ENCODE measurements at regions not wholly inside any gene's neighbourhood (a gene's known extent, or its start where the extent isn't known, plus 50 kb on each side); places are given as distances from the start of the nearest gene placed in this dataset.

GRCh38 chr5:3002230-3002629 is 250.8 kb upstream of the IRX2 start:
- no peak for DNase-seq
- no peak for FAIRE-seq
- intact Hi-C loops (cut with DNase I), result no loop called here
- no peak overlapping the region for H3K9ac ChIP-seq (ENCODE audit: low read length in 3 of 3)
- no peaks in the 10 kb centered on the region for H3K36me3 ChIP-seq (ENCODE audit: control insufficient read depth in 2 of 3, insufficient read depth in 3 of 3, low read length in 3 of 3)
- H3K4me1 ChIP-seq (ENCODE audit: control insufficient read depth in 2 of 3, insufficient read depth in 2 of 3, low read depth in 1 of 3, low read length in 3 of 3), result no peaks in the 10 kb centered on the region
- H3K27me3 ChIP-seq (ENCODE audit: control insufficient read depth, insufficient read depth, low read length), result no peaks in the 10 kb centered on the region
- no peak overlapping the region for H3K27ac ChIP-seq (ENCODE audit: low read depth in 2 of 2, low read length in 2 of 2)
- TF ChIP-seq CTCF (IDR thresholded peaks at IDR 0.05; ENCODE audit: borderline replicate concordance, extremely low read depth, insufficient read depth), result no peak
- no peaks in the 10 kb centered on the region for H3K9me3 ChIP-seq (ENCODE audit: control insufficient read depth in 2 of 3, insufficient read depth in 1 of 3, low read length in 3 of 3)
- no peak overlapping the region for H3K4me3 ChIP-seq (ENCODE audit: low read length in 3 of 3)

- FAIRE-seq, result no peak
- intact Hi-C loops (cut with DNase I), result no loop called here
- no peak for TF ChIP-seq CTCF (IDR thresholded peaks at IDR 0.05; ENCODE audit: borderline replicate concordance, extremely low read depth, insufficient read depth)
- Histone ChIP-seq H3K4me1 (ENCODE audit: control insufficient read depth in 2 of 3, insufficient read depth in 2 of 3, low read depth in 1 of 3, low read length in 3 of 3) (no peaks in the 10 kb centered on the region), H3K9me3 (ENCODE audit: control insufficient read depth in 2 of 3, insufficient read depth in 1 of 3, low read length in 3 of 3) (no peaks in the 10 kb centered on the region), H3K9ac (ENCODE audit: low read length in 3 of 3) (no peak overlapping the region), H3K27me3 (ENCODE audit: control insufficient read depth, insufficient read depth, low read length) (no peaks in the 10 kb centered on the region), H3K36me3 (ENCODE audit: control insufficient read depth in 2 of 3, insufficient read depth in 3 of 3, low read length in 3 of 3) (no peaks in the 10 kb centered on the region), H3K4me3 (ENCODE audit: low read length in 3 of 3) (no peak overlapping the region), H3K27ac (ENCODE audit: low read depth in 2 of 2, low read length in 2 of 2) (no peak overlapping the region)
- no peak for DNase-seq
These were observed 249.2 kb upstream of the IRX2 start for GRCh38 chr5:3000631-3001030.

GRCh38 chr5:2999926-3000325 is 248.4 kb upstream of the IRX2 start:
- DNase-seq (no peak), FAIRE-seq (no peak)
- Histone ChIP-seq H3K4me1 (ENCODE audit: control insufficient read depth in 2 of 3, insufficient read depth in 2 of 3, low read depth in 1 of 3, low read length in 3 of 3) (no peaks in the 10 kb centered on the region), H3K9ac (ENCODE audit: low read length in 3 of 3) (no peak overlapping the region), H3K36me3 (ENCODE audit: control insufficient read depth in 2 of 3, insufficient read depth in 3 of 3, low read length in 3 of 3) (no peaks in the 10 kb centered on the region), H3K4me3 (ENCODE audit: low read length in 3 of 3) (no peak overlapping the region), H3K9me3 (ENCODE audit: control insufficient read depth in 2 of 3, insufficient read depth in 1 of 3, low read length in 3 of 3) (no peaks in the 10 kb centered on the region), H3K27me3 (ENCODE audit: control insufficient read depth, insufficient read depth, low read length) (no peaks in the 10 kb centered on the region), H3K27ac (ENCODE audit: low read depth in 2 of 2, low read length in 2 of 2) (no peak overlapping the region)
- intact Hi-C loops (cut with DNase I), result no loop called here
- no peak for TF ChIP-seq CTCF (IDR thresholded peaks at IDR 0.05; ENCODE audit: borderline replicate concordance, extremely low read depth, insufficient read depth)

- FAIRE-seq (no peak), DNase-seq (no peak)
- no peaks in the 10 kb centered on the region for H3K27me3 ChIP-seq (ENCODE audit: control insufficient read depth, insufficient read depth, low read length)
- no peak overlapping the region for H3K27ac ChIP-seq (ENCODE audit: low read depth in 2 of 2, low read length in 2 of 2)
- H3K9ac ChIP-seq (ENCODE audit: low read length in 3 of 3), result no peak overlapping the region
- intact Hi-C loops (cut with DNase I), result no loop called here
- no peaks in the 10 kb centered on the region for H3K9me3 ChIP-seq (ENCODE audit: control insufficient read depth in 2 of 3, insufficient read depth in 1 of 3, low read length in 3 of 3)
- H3K4me3 ChIP-seq (ENCODE audit: low read length in 3 of 3), result no peak overlapping the region
- no peak for TF ChIP-seq CTCF (IDR thresholded peaks at IDR 0.05; ENCODE audit: borderline replicate concordance, extremely low read depth, insufficient read depth)
- H3K4me1 ChIP-seq (ENCODE audit: control insufficient read depth in 2 of 3, insufficient read depth in 2 of 3, low read depth in 1 of 3, low read length in 3 of 3), result no peaks in the 10 kb centered on the region
- no peaks in the 10 kb centered on the region for H3K36me3 ChIP-seq (ENCODE audit: control insufficient read depth in 2 of 3, insufficient read depth in 3 of 3, low read length in 3 of 3)
These were observed 246.6 kb upstream of the IRX2 start for GRCh38 chr5:2998106-2998505.
